ENCODE measurements at regions not wholly inside any gene's neighbourhood (a gene's known extent, or its start where the extent isn't known, plus 50 kb on each side); places are given as distances from the start of the nearest gene placed in this dataset.

DNA sequence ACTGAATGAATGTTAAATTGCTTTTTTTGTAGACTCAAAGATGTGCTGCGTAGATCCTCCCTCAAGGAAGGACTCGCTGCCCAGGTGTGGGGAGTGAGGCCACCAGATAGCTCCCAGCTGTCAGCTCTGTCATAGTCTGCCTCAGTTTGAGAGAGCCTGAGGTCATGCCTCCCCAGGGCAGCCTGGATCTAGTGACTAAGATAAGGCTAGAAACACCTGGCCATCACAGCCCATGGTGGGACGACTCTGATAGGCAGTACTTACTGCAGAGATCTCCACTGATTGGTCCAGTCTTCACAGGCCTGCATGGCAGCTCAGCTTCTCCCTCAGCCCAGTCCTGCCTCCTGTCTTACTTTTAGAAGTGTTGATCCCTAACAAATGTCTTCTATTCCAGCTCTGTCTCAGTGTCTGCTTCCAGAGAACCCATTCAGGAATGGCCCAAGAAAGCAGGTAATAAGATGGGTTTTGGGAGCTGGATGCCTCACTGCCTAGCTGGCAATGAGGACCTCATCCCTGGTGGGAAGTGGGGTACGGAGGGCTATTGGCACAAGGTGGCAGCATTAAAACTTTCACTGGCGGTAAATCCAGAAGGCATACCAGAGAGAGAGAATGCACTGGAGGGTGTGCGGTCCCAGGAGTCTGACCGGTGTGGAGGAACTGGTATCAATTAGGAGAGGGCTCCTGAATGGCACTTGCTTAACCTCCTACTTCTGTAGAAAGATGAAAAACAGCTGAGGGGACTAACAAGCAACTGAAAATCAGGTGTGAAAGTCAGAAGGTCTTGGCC lies 55.3 kb upstream of the GPR37L1 start:
- no peak for DNase-seq

DNA sequence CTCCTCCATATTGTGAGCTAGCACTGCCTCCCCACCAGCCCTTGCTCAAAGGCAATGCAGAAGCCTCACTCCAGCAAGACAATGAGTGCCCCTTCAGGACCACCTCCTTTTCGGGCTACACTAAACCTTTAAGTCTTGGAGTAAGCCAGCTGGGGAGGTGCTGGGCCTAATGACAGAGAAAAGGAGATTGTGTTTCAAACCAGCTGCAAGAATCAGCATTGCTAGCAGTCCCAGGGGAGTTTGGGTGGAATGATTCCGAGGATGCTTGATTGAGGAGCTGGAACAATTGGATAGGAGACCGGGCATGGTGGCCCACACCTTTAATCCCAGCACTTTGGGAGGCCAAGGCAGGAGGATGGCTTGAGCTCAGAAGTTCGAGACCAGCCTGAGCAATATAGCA lies 54.1 kb upstream of the GPR37L1 start:
- DNase-seq = peak; percentile 78

DNA sequence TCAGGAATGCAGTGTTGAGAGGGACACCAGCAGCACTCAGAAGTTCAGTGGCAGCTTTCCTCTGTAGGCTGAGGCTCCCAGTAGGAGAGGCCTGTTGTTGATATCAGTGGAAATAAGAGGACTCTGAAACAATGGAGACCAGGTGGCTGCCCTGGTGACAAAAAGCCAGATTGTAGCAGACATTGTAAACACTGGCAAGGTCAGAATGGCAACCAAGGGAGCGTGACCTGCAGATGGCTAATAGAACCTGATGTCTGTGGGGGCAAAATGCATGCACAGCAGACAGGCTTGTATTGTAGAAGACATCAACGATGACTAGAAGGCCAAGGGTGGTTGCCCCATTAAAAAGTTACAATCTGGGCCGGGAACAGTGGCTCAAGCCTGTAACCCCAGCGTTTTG lies 53.1 kb upstream of the GPR37L1 start:
- peak; percentile 86 for DNase-seq

DNA sequence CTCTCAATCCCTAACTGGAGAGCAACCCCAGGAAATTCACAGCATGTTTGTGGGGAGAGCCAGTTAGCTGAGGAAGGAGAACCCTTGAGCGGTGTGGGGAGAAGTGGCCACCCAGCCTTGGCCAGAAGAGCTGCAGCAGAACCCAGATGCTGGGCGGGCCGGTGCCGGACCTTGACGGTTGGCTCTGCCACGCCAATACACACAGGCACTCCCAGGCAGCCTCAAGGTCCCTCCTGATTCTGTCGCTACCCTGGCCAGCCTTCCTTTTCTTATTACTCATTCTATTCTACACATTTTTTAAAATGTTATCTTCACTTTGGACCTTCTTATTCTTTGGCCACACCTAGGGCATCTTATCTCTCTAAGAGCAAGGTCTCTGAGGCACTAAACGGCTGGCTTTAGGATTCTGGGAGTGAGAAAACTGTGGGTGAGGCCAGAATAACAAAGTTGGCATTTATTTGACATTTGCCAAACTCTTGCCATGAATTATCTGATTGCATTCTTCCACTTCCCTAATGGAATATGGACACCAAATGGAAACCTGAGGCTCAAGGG lies 50.4 kb upstream of the GPR37L1 start:
- DNase-seq = no peak
